HepG2 (cell line): ENCODE measurements at regions not wholly inside any gene's neighbourhood (a gene's known extent, or its start where the extent isn't known, plus 50 kb on each side); places are given as distances from the start of the nearest gene placed in this dataset.
A peak's percentile ranks its signal among the peaks of the same experiment; 100 is the strongest.

ENCODE experiments used
- AHDC1 ChIP-seq: sonication (generic); formaldehyde crosslinking; IDR thresholded peaks from 2 replicates; pipeline ENCODE4 v1.5.1; 2020; ENCODE audit warnings: mild to moderate bottlenecking, missing genetic modification reagents, borderline replicate concordance
- CENPX ChIP-seq: sonication (generic); formaldehyde crosslinking; IDR thresholded peaks from 2 replicates; pipeline ENCODE4 v1.9.0; 2021; ENCODE audit warnings: mild to moderate bottlenecking, missing genetic modification reagents, moderate library complexity
- HIC2 ChIP-seq: sonication (generic); formaldehyde crosslinking; IDR thresholded peaks from 2 replicates; pipeline ENCODE4 v1.9.0; 2022; ENCODE audit warnings: low read depth, missing genetic modification reagents
- HNF4A ChIP-seq: sonication (generic); formaldehyde crosslinking; IDR thresholded peaks from 2 replicates; pipeline ENCODE4 v1.4.0; 2020; ENCODE audit warnings: missing genetic modification reagents
- HOXA5 ChIP-seq: sonication (generic); formaldehyde crosslinking; IDR thresholded peaks from 2 replicates; pipeline ENCODE4 v1.4.0; 2020; ENCODE audit warnings: missing genetic modification reagents
- ISX ChIP-seq: sonication (generic); formaldehyde crosslinking; conservative IDR thresholded peaks from 2 replicates; pipeline ENCODE4 v1.5.0; 2020; ENCODE audit warnings: missing genetic modification reagents
- KMT2B ChIP-seq: IDR thresholded peaks from 2 replicates; pipeline ENCODE4 v1.6.1; 2016; ENCODE audit warnings: missing genetic modification reagents, missing compliant biosample characterization
- MBD4 ChIP-seq: IDR thresholded peaks from 2 replicates; pipeline ENCODE4 v1.6.1; 2012; ENCODE audit warnings: low read length, inconsistent platforms, borderline replicate concordance
- MTA1 ChIP-seq: sonication (generic); formaldehyde crosslinking; IDR thresholded peaks from 2 replicates; pipeline ENCODE4 v1.4.0; 2020; ENCODE audit warnings: missing genetic modification reagents, mild to moderate bottlenecking, borderline replicate concordance
- MYNN ChIP-seq: sonication (generic); formaldehyde crosslinking; IDR thresholded peaks from 2 replicates; pipeline ENCODE4 v1.4.0; 2020; ENCODE audit warnings: mild to moderate bottlenecking, low read depth, missing genetic modification reagents
- POLR2AphosphoS2 ChIP-seq: IDR thresholded peaks from 2 replicates; pipeline ENCODE4 v1.6.1; 2011; ENCODE audit warnings: low read depth, low read length, improper control_type of control experiment
- SNAPC2 ChIP-seq: sonication (generic); formaldehyde crosslinking; IDR thresholded peaks from 2 replicates; pipeline ENCODE4 v1.8.1; 2022; ENCODE audit warnings: mild to moderate bottlenecking, missing genetic modification reagents
- ZC3H13 ChIP-seq: sonication (generic); formaldehyde crosslinking; IDR thresholded peaks from 2 replicates; pipeline ENCODE4 v1.8.1; 2023; ENCODE audit warnings: mild to moderate bottlenecking, missing genetic modification reagents, moderate library complexity
- ZFX ChIP-seq: sonication (generic); formaldehyde crosslinking; IDR thresholded peaks from 2 replicates; pipeline ENCODE4 v1.4.0; 2020; ENCODE audit warnings: mild to moderate bottlenecking, low read depth, missing genetic modification reagents, moderate library complexity
- ZNF253 ChIP-seq: sonication (generic); formaldehyde crosslinking; IDR thresholded peaks from 2 replicates; pipeline ENCODE4 v1.8.0; 2022; ENCODE audit warnings: mild to moderate bottlenecking, missing genetic modification reagents, borderline replicate concordance
- ZNF296 ChIP-seq: sonication (generic); formaldehyde crosslinking; conservative IDR thresholded peaks from 2 replicates; pipeline ENCODE4 v1.5.0; 2020; ENCODE audit warnings: mild to moderate bottlenecking, missing genetic modification reagents
- TF ChIP-seq, protein P1 (sequence below): sonication (generic); formaldehyde crosslinking; IDR thresholded peaks from 2 replicates; pipeline ENCODE4 v1.4.0; 2020; ENCODE audit warnings: low read depth, missing genetic modification reagents
- TF ChIP-seq, protein P2 (sequence below): sonication (generic); formaldehyde crosslinking; IDR thresholded peaks from 2 replicates; pipeline ENCODE4 v1.5.0; 2020; ENCODE audit warnings: missing genetic modification reagents, mild to moderate bottlenecking, borderline replicate concordance

GRCh38 chr19:56955637-56956216 is 115.2 kb upstream of the PEG3 start (continued):
- TF ChIP-seq HIC2 (CRISPR knock-in tag) (peak; percentile 91), ZC3H13 (CRISPR knock-in tag) (peak; percentile 85), ZFX (CRISPR knock-in tag) (peak; percentile 72), ISX (CRISPR knock-in tag) (no peak; the same call in 1 of the 2 replicates), MYNN (peak; percentile 69; the same call in 1 of the 2 replicates), HOXA5 (no peak; the same call in 1 of the 2 replicates), HNF4A (CRISPR knock-in tag) (peak; percentile 97), MBD4 (no peak), ZNF296 (CRISPR knock-in tag) (peak; percentile 98), MTA1 (CRISPR knock-in tag) (peak; percentile 93), CENPX (CRISPR knock-in tag) (no peak), SNAPC2 (CRISPR knock-in tag) (0 out of 2 replicates have a peak, but pooled peaks have one; percentile 80), ZNF253 (CRISPR knock-in tag) (peak; percentile 86; the same call in 1 of the 2 replicates), KMT2B (CRISPR knock-in tag) (peak; percentile 79), AHDC1 (CRISPR knock-in tag) (peak; percentile 96), POLR2AphosphoS2 (no peak)
- TF ChIP-seq, protein P1, sequence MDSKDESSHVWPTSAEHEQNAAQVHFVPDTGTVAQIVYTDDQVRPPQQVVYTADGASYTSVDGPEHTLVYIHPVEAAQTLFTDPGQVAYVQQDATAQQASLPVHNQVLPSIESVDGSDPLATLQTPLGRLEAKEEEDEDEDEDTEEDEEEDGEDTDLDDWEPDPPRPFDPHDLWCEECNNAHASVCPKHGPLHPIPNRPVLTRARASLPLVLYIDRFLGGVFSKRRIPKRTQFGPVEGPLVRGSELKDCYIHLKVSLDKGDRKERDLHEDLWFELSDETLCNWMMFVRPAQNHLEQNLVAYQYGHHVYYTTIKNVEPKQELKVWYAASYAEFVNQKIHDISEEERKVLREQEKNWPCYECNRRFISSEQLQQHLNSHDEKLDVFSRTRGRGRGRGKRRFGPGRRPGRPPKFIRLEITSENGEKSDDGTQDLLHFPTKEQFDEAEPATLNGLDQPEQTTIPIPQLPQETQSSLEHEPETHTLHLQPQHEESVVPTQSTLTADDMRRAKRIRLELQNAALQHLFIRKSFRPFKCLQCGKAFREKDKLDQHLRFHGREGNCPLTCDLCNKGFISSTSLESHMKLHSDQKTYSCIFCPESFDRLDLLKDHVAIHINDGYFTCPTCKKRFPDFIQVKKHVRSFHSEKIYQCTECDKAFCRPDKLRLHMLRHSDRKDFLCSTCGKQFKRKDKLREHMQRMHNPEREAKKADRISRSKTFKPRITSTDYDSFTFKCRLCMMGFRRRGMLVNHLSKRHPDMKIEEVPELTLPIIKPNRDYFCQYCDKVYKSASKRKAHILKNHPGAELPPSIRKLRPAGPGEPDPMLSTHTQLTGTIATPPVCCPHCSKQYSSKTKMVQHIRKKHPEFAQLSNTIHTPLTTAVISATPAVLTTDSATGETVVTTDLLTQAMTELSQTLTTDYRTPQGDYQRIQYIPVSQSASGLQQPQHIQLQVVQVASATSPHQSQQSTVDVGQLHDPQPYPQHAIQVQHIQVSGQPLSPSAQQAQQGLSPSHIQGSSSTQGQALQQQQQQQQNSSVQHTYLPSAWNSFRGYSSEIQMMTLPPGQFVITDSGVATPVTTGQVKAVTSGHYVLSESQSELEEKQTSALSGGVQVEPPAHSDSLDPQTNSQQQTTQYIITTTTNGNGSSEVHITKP (CRISPR knock-in tag), result peak; percentile 67; the same call in 1 of the 2 replicates
- TF ChIP-seq, protein P2, sequence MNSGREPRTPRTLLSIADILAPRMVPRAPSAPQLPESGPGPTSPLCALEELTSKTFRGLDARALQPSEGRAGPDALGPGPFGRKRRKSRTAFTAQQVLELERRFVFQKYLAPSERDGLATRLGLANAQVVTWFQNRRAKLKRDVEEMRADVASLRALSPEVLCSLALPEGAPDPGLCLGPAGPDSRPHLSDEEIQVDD, result peak; percentile 88; the same call in 1 of the 2 replicates
